ENCODE measurements at regions not wholly inside any gene's neighbourhood (a gene's known extent, or its start where the extent isn't known, plus 50 kb on each side); places are given as distances from the start of the nearest gene placed in this dataset.
"Not testable (repeated sequence)": the region's sequence is repeated elsewhere in the genome, so short reads cannot be mapped to it uniquely, and the experiment has no call there.

DNA sequence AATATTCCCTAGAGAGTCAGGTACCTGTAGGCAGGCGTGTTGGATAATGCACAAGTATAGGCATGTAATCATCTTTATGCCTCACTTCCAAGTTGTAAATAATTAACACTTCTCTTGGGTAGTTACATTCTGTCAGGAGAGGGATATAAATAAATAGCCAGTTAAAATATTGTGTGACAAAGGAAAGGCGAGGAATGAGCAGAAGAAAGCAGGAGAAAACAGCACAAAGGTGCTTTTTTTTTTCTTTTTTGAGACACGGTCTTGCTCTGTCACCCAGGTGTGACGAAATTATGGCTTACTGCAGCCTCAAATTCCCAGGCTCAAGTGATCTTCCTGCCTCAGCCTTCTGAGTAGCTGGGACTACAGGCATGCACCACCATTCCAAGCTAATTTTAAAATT is 99.2 kb upstream of the LYZL2 start:
- DNase-seq (ENCODE audit: insufficient read length, low spot score) = no peak
- no peak for FAIRE-seq
- TF ChIP-seq, protein P1, sequence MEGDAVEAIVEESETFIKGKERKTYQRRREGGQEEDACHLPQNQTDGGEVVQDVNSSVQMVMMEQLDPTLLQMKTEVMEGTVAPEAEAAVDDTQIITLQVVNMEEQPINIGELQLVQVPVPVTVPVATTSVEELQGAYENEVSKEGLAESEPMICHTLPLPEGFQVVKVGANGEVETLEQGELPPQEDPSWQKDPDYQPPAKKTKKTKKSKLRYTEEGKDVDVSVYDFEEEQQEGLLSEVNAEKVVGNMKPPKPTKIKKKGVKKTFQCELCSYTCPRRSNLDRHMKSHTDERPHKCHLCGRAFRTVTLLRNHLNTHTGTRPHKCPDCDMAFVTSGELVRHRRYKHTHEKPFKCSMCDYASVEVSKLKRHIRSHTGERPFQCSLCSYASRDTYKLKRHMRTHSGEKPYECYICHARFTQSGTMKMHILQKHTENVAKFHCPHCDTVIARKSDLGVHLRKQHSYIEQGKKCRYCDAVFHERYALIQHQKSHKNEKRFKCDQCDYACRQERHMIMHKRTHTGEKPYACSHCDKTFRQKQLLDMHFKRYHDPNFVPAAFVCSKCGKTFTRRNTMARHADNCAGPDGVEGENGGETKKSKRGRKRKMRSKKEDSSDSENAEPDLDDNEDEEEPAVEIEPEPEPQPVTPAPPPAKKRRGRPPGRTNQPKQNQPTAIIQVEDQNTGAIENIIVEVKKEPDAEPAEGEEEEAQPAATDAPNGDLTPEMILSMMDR (IDR thresholded peaks at IDR 0.05; ENCODE audit: insufficient read depth, missing control alignments) = no peak

DNA sequence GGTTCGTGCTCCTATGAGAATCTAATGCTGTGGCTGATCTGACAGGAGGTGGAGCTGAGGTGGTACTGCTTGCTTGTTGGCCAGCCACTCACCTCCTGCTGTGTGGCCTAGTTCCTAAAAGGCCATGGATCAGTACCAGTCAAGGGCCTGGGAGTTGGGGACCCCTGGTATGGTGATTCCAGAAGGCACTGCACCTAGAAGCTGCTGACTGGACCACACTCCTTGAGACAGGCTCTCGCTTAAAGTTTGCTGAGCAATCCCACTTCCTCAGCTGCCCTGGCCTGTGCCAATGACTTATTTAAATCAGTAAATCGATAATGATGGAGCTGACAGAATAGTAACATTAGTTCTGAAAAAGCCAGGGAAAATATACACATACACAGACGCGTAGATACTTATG is 98.6 kb upstream of the LYZL2 start:
- DNase-seq (ENCODE audit: insufficient read length, low spot score) (no peak), FAIRE-seq (no peak)
- TF ChIP-seq, protein P1 (IDR thresholded peaks at IDR 0.05; ENCODE audit: insufficient read depth, missing control alignments) = no peak

DNA sequence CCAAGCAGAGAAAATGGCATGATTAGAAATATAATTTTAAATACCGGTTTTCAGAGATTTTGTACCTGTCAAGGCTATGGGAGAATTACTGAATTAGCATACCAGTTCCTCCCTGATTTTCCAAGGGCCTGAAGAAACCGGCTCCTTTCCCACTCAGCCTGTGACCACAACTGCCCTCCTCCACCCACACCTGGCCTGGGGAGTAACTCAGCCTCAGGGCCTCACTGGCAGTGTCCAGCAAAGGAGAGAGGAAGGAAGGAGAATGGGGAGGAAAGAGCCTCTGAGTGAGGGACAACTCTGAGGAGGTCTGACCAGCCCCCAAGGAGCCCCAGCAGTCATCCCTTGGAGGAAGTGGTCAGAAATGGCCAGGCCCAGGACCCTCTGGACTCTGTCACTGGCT is 98.0 kb upstream of the LYZL2 start:
- DNase-seq (ENCODE audit: insufficient read length, low spot score) (no peak), FAIRE-seq (no peak)
- TF ChIP-seq, protein P1 (IDR thresholded peaks at IDR 0.05; ENCODE audit: insufficient read depth, missing control alignments) = no peak

DNA sequence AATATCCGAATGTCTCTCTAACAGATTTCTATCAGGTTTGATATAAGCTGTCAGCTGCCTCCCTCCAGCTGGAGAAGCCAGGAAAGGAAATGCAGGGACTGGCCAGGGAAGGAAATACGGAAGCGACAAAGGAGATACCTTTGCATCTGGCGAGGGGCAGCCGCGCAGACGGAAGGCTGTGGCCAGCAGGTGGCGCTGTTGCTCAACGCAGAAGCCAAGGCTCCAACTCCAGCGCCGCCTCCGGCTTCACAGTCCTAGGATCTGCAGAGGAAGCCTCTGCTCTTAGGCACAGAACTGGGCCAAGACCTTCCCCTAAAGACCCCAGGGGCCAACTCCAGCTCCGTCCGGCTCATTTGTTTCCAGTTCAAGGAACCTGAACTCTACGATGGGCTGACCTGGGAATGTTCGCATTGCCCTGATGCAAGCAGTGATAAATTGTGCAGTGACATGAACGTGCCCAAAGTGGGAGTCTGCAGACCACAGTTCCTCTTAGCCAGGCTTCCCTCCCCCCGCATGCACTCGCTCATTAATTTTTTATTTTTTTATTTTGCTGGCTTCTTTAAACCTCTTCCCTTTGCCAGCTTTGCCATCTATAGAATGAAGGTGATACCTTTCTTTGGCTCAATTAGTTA is 97.3 kb upstream of the LYZL2 start:
- FAIRE-seq = peak; percentile 82
- not testable (repeated sequence) for DNase-seq (ENCODE audit: insufficient read length, low spot score)

DNA sequence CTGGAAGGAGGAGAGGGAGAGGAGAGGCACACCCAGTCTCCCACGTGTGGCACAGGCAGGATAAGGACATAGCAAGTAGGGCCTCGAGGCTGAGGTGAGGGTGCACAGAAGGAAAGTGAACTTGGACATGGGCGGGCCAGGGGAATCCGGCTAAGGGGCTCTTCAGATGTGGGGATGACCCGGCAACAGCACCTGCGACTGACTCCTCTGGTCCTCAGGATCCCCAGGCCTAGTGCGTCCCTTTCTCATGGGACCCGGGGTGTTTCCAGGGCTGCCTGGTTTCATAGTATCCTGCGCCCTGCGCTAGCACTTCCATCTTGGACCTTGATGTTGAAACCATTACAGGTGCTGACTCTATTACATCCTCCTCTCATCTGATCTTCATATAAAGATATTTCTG is 96.1 kb upstream of the LYZL2 start:
- DNase-seq (ENCODE audit: insufficient read length, low spot score) (no peak), FAIRE-seq (no peak)
- TF ChIP-seq, protein P1 (IDR thresholded peaks at IDR 0.05; ENCODE audit: insufficient read depth, missing control alignments) = no peak

More for the DNA sequence above, 97.3 kb upstream of the LYZL2 start:
- TF ChIP-seq, protein P1 (IDR thresholded peaks at IDR 0.05; ENCODE audit: insufficient read depth, missing control alignments) = peak; percentile 64

DNA sequence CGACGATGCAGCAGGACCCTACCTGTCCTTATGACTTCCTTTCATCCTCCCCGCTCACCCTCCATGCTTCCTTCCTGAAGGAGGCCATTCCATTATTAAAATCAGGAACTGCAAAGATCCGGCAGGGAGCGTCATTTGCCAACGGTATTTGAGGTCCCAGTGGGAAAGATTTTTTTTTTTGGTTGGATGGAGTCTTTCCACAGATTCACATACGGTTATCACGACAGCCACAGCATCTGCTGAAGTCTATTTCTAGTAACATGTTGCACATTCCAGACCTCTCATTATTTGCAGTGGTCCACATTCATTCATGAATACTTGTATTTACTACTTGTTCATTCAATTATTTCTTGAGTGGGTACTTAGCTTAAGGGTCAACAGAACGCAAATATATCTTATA is 94.7 kb upstream of the LYZL2 start:
- FAIRE-seq = no peak
- no peak for DNase-seq (ENCODE audit: insufficient read length, low spot score)
- TF ChIP-seq, protein P1 (IDR thresholded peaks at IDR 0.05; ENCODE audit: insufficient read depth, missing control alignments) = no peak

DNA sequence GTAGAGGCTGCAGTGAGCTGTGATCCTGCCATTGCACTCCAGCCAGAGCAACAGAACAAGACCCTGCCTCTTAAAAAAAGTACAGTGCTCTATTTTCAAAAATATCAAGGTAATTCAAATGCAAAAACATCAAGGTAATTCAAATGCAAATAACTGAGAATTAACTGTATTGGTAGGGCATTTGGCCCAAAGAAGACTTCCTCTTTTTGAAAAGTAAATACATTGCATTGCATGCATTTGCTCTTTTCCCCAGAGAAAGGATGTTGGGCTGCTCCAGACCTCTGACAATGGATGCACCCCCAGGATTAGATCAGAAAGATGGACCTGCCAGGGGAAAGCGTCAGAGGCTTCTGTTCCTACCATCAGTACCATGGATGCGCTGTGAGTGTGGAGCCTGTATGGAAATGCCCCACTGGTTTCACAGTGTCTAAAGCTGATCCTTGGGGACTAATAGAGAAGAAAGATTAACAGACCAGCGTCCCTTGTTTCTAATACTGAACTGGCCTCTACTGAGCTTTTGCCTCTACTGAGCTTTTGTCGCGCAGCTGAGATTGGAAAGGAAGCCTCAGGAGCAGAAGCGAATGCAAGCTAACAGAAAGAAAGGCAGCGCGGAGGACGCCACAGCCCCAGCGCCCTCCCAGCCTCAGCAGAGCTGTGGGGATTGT is 93.5 kb upstream of the LYZL2 start:
- TF ChIP-seq, protein P1 (IDR thresholded peaks at IDR 0.05; ENCODE audit: insufficient read depth, missing control alignments) = no peak
- FAIRE-seq (no peak), DNase-seq (ENCODE audit: insufficient read length, low spot score) (no peak)
